Ecto neural progenitor cell (in vitro differentiated cells): ENCODE measurements at regions not wholly inside any gene's neighbourhood (a gene's known extent, or its start where the extent isn't known, plus 50 kb on each side); places are given as distances from the start of the nearest gene placed in this dataset.

Experiments
- DNase-seq: peaks from one replicate; pipeline ENCODE4 v3.0.0-alpha.2; 2018; ENCODE audit warnings: low spot score

DNA sequence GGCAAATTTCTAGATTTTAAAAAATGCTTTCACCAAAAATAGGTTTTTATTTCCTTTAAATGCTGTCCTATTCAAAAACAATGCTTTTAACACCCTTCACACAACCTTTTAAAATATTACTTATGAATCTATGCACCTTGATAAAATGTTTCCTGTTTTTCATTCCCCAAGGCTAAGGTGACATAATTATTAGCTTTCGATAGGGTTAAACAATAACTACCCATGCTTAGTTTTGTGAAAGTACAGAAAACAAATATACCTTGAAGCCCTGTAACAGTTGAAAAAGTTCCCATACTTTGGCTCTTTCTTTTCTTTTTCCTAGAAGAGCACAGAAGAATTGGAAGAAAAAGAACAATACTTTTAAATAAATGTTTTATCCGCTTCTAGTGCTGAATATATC is 54.9 kb upstream of the ITPRID2 start:
- no peak for DNase-seq

DNA sequence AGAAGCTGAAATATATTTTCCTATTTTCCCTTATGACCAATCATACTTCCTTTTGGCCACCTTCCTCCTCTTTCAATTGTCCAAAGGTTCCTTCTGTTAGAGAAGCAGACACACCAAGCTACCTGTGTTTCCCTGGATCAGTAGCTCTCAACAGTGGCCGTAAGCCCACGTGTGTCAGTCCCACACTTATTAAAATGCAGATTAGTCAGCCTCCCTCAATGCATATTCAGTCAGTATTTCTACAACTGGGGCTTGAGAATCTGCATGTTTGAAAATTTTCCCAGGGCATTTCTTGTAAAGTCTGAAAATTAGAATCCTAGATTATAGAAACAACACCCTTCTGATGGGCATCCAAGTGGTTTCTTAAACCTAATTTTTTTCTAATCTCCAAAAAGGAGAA is 54.0 kb upstream of the ITPRID2 start:
- no peak for DNase-seq

GRCh38 chr2:181839811-181840210 is 51.7 kb upstream of the ITPRID2 start:
- no peak for DNase-seq

DNA sequence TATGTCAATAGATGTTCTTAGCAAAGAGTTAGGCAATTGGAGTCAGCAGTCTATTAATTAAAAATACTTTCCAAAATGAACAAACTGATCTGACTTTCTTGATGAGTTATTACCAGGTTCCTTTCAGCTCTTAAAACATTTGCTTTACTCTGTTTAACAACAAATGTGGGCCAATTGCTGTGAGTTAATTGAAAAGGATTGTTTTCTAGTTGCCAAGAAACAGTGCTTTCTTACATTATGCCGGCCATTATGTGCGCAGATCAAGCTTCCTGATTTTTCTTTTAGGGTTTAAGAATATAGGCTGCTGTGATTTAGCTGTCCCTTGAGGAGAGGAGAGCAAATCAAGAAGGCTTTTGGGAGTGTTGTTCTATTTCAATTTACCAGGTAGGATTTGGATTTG is 50.5 kb upstream of the ITPRID2 start:
- DNase-seq, result no peak
